Epithelial cell of proximal tubule (primary cell): ENCODE measurements at regions not wholly inside any gene's neighbourhood (a gene's known extent, or its start where the extent isn't known, plus 50 kb on each side); places are given as distances from the start of the nearest gene placed in this dataset.

ENCODE experiments used
- DNase-seq: peaks from one replicate; pipeline ENCODE4 v3.0.0-alpha.2; 2011; ENCODE audit warnings: low read depth
- H3K4me3 ChIP-seq: 2 replicates; pipeline ENCODE4 v1.5.1; 2011; ENCODE audit warnings: low read depth, mild to moderate bottlenecking, low read length
- TF ChIP-seq, protein P1 (sequence below): conservative IDR thresholded peaks from 2 replicates; pipeline ENCODE4 v1.5.1; 2012; ENCODE audit warnings: low read depth, mild to moderate bottlenecking, low read length

- no peak for DNase-seq
- no peak overlapping the region for H3K4me3 ChIP-seq
- TF ChIP-seq, protein P1, sequence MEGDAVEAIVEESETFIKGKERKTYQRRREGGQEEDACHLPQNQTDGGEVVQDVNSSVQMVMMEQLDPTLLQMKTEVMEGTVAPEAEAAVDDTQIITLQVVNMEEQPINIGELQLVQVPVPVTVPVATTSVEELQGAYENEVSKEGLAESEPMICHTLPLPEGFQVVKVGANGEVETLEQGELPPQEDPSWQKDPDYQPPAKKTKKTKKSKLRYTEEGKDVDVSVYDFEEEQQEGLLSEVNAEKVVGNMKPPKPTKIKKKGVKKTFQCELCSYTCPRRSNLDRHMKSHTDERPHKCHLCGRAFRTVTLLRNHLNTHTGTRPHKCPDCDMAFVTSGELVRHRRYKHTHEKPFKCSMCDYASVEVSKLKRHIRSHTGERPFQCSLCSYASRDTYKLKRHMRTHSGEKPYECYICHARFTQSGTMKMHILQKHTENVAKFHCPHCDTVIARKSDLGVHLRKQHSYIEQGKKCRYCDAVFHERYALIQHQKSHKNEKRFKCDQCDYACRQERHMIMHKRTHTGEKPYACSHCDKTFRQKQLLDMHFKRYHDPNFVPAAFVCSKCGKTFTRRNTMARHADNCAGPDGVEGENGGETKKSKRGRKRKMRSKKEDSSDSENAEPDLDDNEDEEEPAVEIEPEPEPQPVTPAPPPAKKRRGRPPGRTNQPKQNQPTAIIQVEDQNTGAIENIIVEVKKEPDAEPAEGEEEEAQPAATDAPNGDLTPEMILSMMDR: no peak
These were observed 93.6 kb upstream of the CNOT2 start for GRCh38 chr12:70149665-70150064.

- no peak overlapping the region for H3K4me3 ChIP-seq
- TF ChIP-seq, protein P1: no peak
- no peak for DNase-seq
These were observed 93.0 kb upstream of the CNOT2 start for GRCh38 chr12:70150230-70150629.

DNA sequence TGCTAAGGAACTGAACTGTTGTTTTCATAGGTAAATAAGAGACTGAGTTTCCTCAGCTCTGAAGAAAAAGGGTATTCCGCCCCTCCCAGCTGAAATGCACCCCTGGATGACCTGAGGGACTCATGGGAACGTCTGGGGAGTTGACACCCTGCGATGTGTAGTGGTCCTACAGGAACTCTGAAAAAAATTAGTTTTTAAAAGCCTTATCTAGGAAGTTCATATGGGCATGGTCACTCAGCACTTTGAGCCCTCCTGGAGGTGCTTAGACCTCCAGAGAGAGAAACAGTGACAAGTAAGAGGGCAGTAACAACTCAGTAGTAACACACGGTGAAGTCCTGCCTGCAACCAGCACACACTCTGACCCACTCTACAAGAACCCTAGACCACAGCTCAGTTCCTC lies 91.2 kb upstream of the CNOT2 start:
- TF ChIP-seq, protein P1: no peak
- no peak overlapping the region for H3K4me3 ChIP-seq
- DNase-seq: no peak

GRCh38 chr12:70154087-70154638 lies 89.1 kb upstream of the CNOT2 start:
- TF ChIP-seq, protein P1: no peak
- no peak for DNase-seq
- no peak overlapping the region for H3K4me3 ChIP-seq

GRCh38 chr12:70154960-70155589 lies 88.2 kb upstream of the CNOT2 start:
- TF ChIP-seq, protein P1: no peak
- no peak for DNase-seq
- H3K4me3 ChIP-seq: no peak overlapping the region

DNA sequence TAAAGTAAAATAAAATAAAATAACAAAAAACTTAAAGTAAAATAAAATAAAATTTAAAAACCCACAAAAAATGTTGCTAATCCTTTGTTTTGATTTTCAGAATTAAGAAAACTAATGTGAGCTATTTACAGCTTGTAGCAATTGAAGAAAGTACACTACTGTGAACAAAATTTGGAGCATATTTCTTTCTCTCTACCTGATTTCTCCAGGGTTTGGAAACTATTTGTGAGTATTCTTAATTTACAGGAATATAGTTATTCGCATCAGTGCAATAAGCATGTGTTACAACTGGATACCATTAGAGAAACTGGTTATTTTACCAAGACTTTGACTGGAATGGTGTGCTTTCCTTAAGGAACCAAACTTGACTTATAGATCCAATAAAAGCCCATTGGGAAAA lies 86.1 kb upstream of the CNOT2 start:
- TF ChIP-seq, protein P1: no peak
- no peak for DNase-seq
- H3K4me3 ChIP-seq: no peak overlapping the region

GRCh38 chr12:70165450-70165849 lies 77.8 kb upstream of the CNOT2 start:
- TF ChIP-seq, protein P1: no peak
- H3K4me3 ChIP-seq: no peak overlapping the region
- no peak for DNase-seq
